Activated B cell treated with CpG ODN at 0.5 μM for 24 hours (primary cell): ENCODE measurements at regions not wholly inside any gene's neighbourhood (a gene's known extent, or its start where the extent isn't known, plus 50 kb on each side); places are given as distances from the start of the nearest gene placed in this dataset.
"Not testable (repeated sequence)": the region's sequence is repeated elsewhere in the genome, so short reads cannot be mapped to it uniquely, and the experiment has no call there.

ENCODE experiments used
- ATAC-seq: fragments of 200-7000 bp; cut with Tn5 transposase; one replicate; pipeline ENCODE4 v1.10.0; 2021; ENCODE audit warnings: low read depth, mild to moderate bottlenecking, moderate library complexity
- CTCF ChIA-PET: fragments of 350-600 bp; sonication (Branson Sonifier 250); formaldehyde crosslinking; loops from one replicate; lab custom pipeline; 2021; ENCODE audit warnings: antibody characterized with exemption; lab: Charles Lee
- POLR2A ChIA-PET: fragments of 350-600 bp; sonication (Branson Sonifier 250); formaldehyde crosslinking; loops from one replicate; lab custom pipeline; 2021; ENCODE audit warnings: antibody characterized with exemption; lab: Charles Lee
- DNase-seq: peaks from one replicate; pipeline ENCODE4 v3.0.0; 2022
- H3K27ac Mint-ChIP-seq: one replicate; pipeline ENCODE4 v1.8.0; 2020; ENCODE audit warnings: mixed read lengths
- H3K27me3 Mint-ChIP-seq: one replicate; pipeline ENCODE4 v1.8.0; 2021; ENCODE audit warnings: mixed read lengths
- H3K36me3 Mint-ChIP-seq: one replicate; pipeline ENCODE4 v1.8.0; 2021; ENCODE audit warnings: low read depth, mixed read lengths
- H3K4me1 Mint-ChIP-seq: one replicate; pipeline ENCODE4 v1.8.0; 2021; ENCODE audit warnings: mixed read lengths
- H3K4me3 Mint-ChIP-seq: one replicate; pipeline ENCODE4 v1.8.0; 2020; ENCODE audit warnings: mild to moderate bottlenecking, mixed read lengths
- H3K9me3 Mint-ChIP-seq: one replicate; pipeline ENCODE4 v1.8.0; 2020; ENCODE audit warnings: mixed read lengths
- intact Hi-C: fragments of 100-400 bp; cut with micrococcal nuclease; formaldehyde crosslinking; loops from one replicate; pipeline ENCODE4 v1.15.1; 2024

- CTCF ChIA-PET, ATAC-seq, intact Hi-C loops: not testable (repeated sequence)
These were observed 191.3 kb upstream of the PLGLB1 start for GRCh38 chr2:87212938-87213337.

GRCh38 chr2:87217005-87217404 lies 195.4 kb upstream of the PLGLB1 start:
- H3K4me3 Mint-ChIP-seq, DNase-seq, H3K27me3 Mint-ChIP-seq, ATAC-seq, H3K36me3 Mint-ChIP-seq, CTCF ChIA-PET, POLR2A ChIA-PET, H3K27ac Mint-ChIP-seq, H3K4me1 Mint-ChIP-seq, H3K9me3 Mint-ChIP-seq, intact Hi-C loops: not testable (repeated sequence)

More at GRCh38 chr2:87212938-87213337, 191.3 kb upstream of the PLGLB1 start:
- H3K36me3 Mint-ChIP-seq, H3K27ac Mint-ChIP-seq, H3K4me1 Mint-ChIP-seq, H3K27me3 Mint-ChIP-seq, H3K4me3 Mint-ChIP-seq, DNase-seq, H3K9me3 Mint-ChIP-seq, POLR2A ChIA-PET: not testable (repeated sequence)

GRCh38 chr2:87217741-87218410 lies 196.2 kb upstream of the PLGLB1 start:
- CTCF ChIA-PET, result not testable (repeated sequence)

GRCh38 chr2:87220651-87221050 lies 199.0 kb upstream of the PLGLB1 start:
- POLR2A ChIA-PET, ATAC-seq, DNase-seq, H3K27me3 Mint-ChIP-seq, intact Hi-C loops, H3K4me1 Mint-ChIP-seq, H3K27ac Mint-ChIP-seq, CTCF ChIA-PET, H3K9me3 Mint-ChIP-seq, H3K4me3 Mint-ChIP-seq, H3K36me3 Mint-ChIP-seq: not testable (repeated sequence)

More at GRCh38 chr2:87217741-87218410, 196.2 kb upstream of the PLGLB1 start:
- H3K9me3 Mint-ChIP-seq, H3K4me3 Mint-ChIP-seq, POLR2A ChIA-PET, H3K27ac Mint-ChIP-seq, H3K4me1 Mint-ChIP-seq, intact Hi-C loops, H3K27me3 Mint-ChIP-seq, H3K36me3 Mint-ChIP-seq: not testable (repeated sequence)
- DNase-seq, result peak; percentile 28
- peak; percentile 75 for ATAC-seq

GRCh38 chr2:87222131-87222530 lies 200.5 kb upstream of the PLGLB1 start:
- ATAC-seq, H3K27me3 Mint-ChIP-seq, H3K36me3 Mint-ChIP-seq, H3K4me3 Mint-ChIP-seq, POLR2A ChIA-PET, H3K27ac Mint-ChIP-seq, H3K9me3 Mint-ChIP-seq, H3K4me1 Mint-ChIP-seq, DNase-seq, intact Hi-C loops, CTCF ChIA-PET: not testable (repeated sequence)

GRCh38 chr2:87223873-87224272 lies 202.2 kb upstream of the PLGLB1 start:
- POLR2A ChIA-PET, H3K4me1 Mint-ChIP-seq, intact Hi-C loops, H3K4me3 Mint-ChIP-seq, H3K27ac Mint-ChIP-seq, H3K36me3 Mint-ChIP-seq, CTCF ChIA-PET, DNase-seq, H3K27me3 Mint-ChIP-seq, H3K9me3 Mint-ChIP-seq, ATAC-seq: not testable (repeated sequence)

- POLR2A ChIA-PET, result not testable (repeated sequence)
These were observed 207.5 kb upstream of the PLGLB1 start for GRCh38 chr2:87229091-87229689.

GRCh38 chr2:87229964-87230363 lies 208.3 kb upstream of the PLGLB1 start:
- H3K4me1 Mint-ChIP-seq, intact Hi-C loops, H3K27me3 Mint-ChIP-seq, POLR2A ChIA-PET, H3K4me3 Mint-ChIP-seq, H3K36me3 Mint-ChIP-seq, H3K27ac Mint-ChIP-seq, ATAC-seq, H3K9me3 Mint-ChIP-seq, DNase-seq, CTCF ChIA-PET: not testable (repeated sequence)

More at GRCh38 chr2:87229091-87229689, 207.5 kb upstream of the PLGLB1 start:
- CTCF ChIA-PET, H3K36me3 Mint-ChIP-seq, H3K27me3 Mint-ChIP-seq, H3K4me1 Mint-ChIP-seq, H3K4me3 Mint-ChIP-seq, H3K9me3 Mint-ChIP-seq, H3K27ac Mint-ChIP-seq, intact Hi-C loops: not testable (repeated sequence)
- DNase-seq (peak; percentile 20), ATAC-seq (peak; percentile 85)

GRCh38 chr2:87235333-87235981 lies 213.8 kb upstream of the PLGLB1 start:
- H3K9me3 Mint-ChIP-seq, CTCF ChIA-PET, H3K27ac Mint-ChIP-seq, H3K4me3 Mint-ChIP-seq, ATAC-seq, DNase-seq, H3K4me1 Mint-ChIP-seq, H3K36me3 Mint-ChIP-seq, H3K27me3 Mint-ChIP-seq, POLR2A ChIA-PET, intact Hi-C loops: not testable (repeated sequence)

- H3K9me3 Mint-ChIP-seq, DNase-seq, H3K4me3 Mint-ChIP-seq, intact Hi-C loops, ATAC-seq, H3K4me1 Mint-ChIP-seq, CTCF ChIA-PET, H3K27ac Mint-ChIP-seq, POLR2A ChIA-PET, H3K36me3 Mint-ChIP-seq, H3K27me3 Mint-ChIP-seq: not testable (repeated sequence)
These were observed 216.1 kb upstream of the PLGLB1 start for GRCh38 chr2:87237570-87238336.

GRCh38 chr2:87239558-87240215 lies 218.0 kb upstream of the PLGLB1 start:
- H3K4me3 Mint-ChIP-seq, intact Hi-C loops, CTCF ChIA-PET, H3K4me1 Mint-ChIP-seq, H3K27me3 Mint-ChIP-seq, H3K36me3 Mint-ChIP-seq, H3K27ac Mint-ChIP-seq, H3K9me3 Mint-ChIP-seq, POLR2A ChIA-PET, DNase-seq: not testable (repeated sequence)
- peak; percentile 31 for ATAC-seq
